HCT116 (cell line): ENCODE measurements at regions not wholly inside any gene's neighbourhood (a gene's known extent, or its start where the extent isn't known, plus 50 kb on each side); places are given as distances from the start of the nearest gene placed in this dataset.

ENCODE experiments used
- CEBPB ChIP-seq: IDR thresholded peaks from 2 replicates; pipeline ENCODE4 v1.6.1; 2012; ENCODE audit warnings: low read depth
- CTCF ChIP-seq, 3 experiments: fragments of 200-600 bp in 1 of 3; sonication (generic) in 1 of 3; IDR thresholded peaks in 2 of 3; conservative IDR thresholded peaks in 1 of 3; 2 replicates each; pipeline ENCODE4 v1.5.1; 2012 to 2017; ENCODE audit warnings: low read depth in 2 of 3, low read length in 2 of 3, antibody characterized with exemption in 1 of 3, borderline replicate concordance in 1 of 3, control low read depth in 1 of 3, mild to moderate bottlenecking in 1 of 3, mixed read lengths in 1 of 3, mixed run types in 1 of 3, moderate library complexity in 1 of 3; ENCODE audit not compliant: insufficient read depth in 1 of 3
- ELF1 ChIP-seq: IDR thresholded peaks from 2 replicates; pipeline ENCODE4 v1.6.1; 2012; ENCODE audit warnings: low read depth, borderline replicate concordance
- EZH2 ChIP-seq: fragments of 200-600 bp; sonication (generic); IDR thresholded peaks from 2 replicates; pipeline ENCODE4 v1.6.1; 2017; ENCODE audit warnings: antibody characterized with exemption, mixed run types
- EZH2phosphoT487 ChIP-seq: fragments of 200-600 bp; IDR thresholded peaks from 2 replicates; pipeline ENCODE4 v1.6.1; 2018; ENCODE audit warnings: antibody characterized with exemption, borderline replicate concordance
- JUND ChIP-seq: IDR thresholded peaks from 2 replicates; pipeline ENCODE4 v1.6.1; 2012
- MAX ChIP-seq: IDR thresholded peaks from 2 replicates; pipeline ENCODE4 v1.6.1; 2012
- POLR2A ChIP-seq: IDR thresholded peaks from 2 replicates; pipeline ENCODE4 v1.7.0; 2011; ENCODE audit warnings: borderline replicate concordance; ENCODE audit not compliant: insufficient read depth, insufficient read length; ENCODE audit errors: extremely low read depth
- POLR2AphosphoS5 ChIP-seq: IDR thresholded peaks from 2 replicates; pipeline ENCODE4 v1.6.1; 2011; ENCODE audit warnings: mild to moderate bottlenecking, low read depth, low read length, moderate library complexity
- SP1 ChIP-seq: IDR thresholded peaks from 2 replicates; pipeline ENCODE4 v1.6.1; 2012; ENCODE audit warnings: low read depth
- YY1 ChIP-seq: IDR thresholded peaks from 2 replicates; pipeline ENCODE4 v1.6.1; 2011; ENCODE audit warnings: low read length, low read depth, moderate library complexity, mild to moderate bottlenecking; ENCODE audit not compliant: insufficient replicate concordance; ENCODE audit errors: extremely low read depth
- ZNF274 ChIP-seq: fragments of 200-500 bp; sonication (Bioruptor generic); IDR thresholded peaks from 2 replicates; pipeline ENCODE4 v1.6.1; 2014; ENCODE audit warnings: mild to moderate bottlenecking, low read depth, low read length, inconsistent platforms

GRCh38 chr12:126898562-126898961, 1368.4 kb upstream of the TMEM132C start:
- TF ChIP-seq CTCF (IDR thresholded peaks at IDR 0.05 in 2 of 3, conservative IDR thresholded peaks at IDR 0.05 in 1 of 3; ENCODE audit: borderline replicate concordance in 1 of 3, insufficient read depth in 1 of 3, low read depth in 2 of 3, low read length in 2 of 3) (no peak), EZH2 (no peak), ZNF274 (no peak), POLR2AphosphoS5 (no peak), POLR2A (no peak), YY1 (no peak), CEBPB (no peak), ELF1 (no peak), MAX (no peak), EZH2phosphoT487 (no peak), SP1 (no peak), JUND (no peak)
